Ectodermal cell (in vitro differentiated cells): ENCODE measurements at regions not wholly inside any gene's neighbourhood (a gene's known extent, or its start where the extent isn't known, plus 50 kb on each side); places are given as distances from the start of the nearest gene placed in this dataset.

Experiments
- H3K27ac ChIP-seq: 2 replicates; pipeline ENCODE4 v1.7.0; 2013; ENCODE audit warnings: mild to moderate bottlenecking, low read depth, low read length; ENCODE audit not compliant: insufficient read depth, poor library complexity, severe bottlenecking
- H3K27me3 ChIP-seq: 2 replicates; pipeline ENCODE4 v1.7.0; 2013; ENCODE audit warnings: mild to moderate bottlenecking, low read length; ENCODE audit not compliant: insufficient read depth, control insufficient read depth, poor library complexity, severe bottlenecking
- H3K36me3 ChIP-seq: one replicate; pipeline ENCODE4 v1.7.0; 2013; ENCODE audit warnings: low read length; ENCODE audit not compliant: control insufficient read depth, insufficient read depth
- H3K4me1 ChIP-seq: one replicate; pipeline ENCODE4 v1.7.0; 2013; ENCODE audit warnings: low read length; ENCODE audit not compliant: control insufficient read depth, insufficient read depth
- H3K4me3 ChIP-seq: 2 replicates; pipeline ENCODE4 v1.7.0; 2013; ENCODE audit warnings: low read depth, low read length, control low read depth; ENCODE audit not compliant: insufficient read depth
- H3K9me3 ChIP-seq: 2 replicates; pipeline ENCODE4 v1.7.0; 2013; ENCODE audit warnings: mild to moderate bottlenecking, low read length, moderate library complexity; ENCODE audit not compliant: control insufficient read depth
- WGBS, 2 experiments: methylation state at CpG; one replicate each; pipeline ENCODE4 v1.1.7; 2013; ENCODE audit warnings: missing lambda C conversion rate in 2 of 2; 5-methylcytosine and 5-hydroxymethylcytosine counted together

- 84 to 87% methylated on average over 11 to 14 of the region's 14 CpGs for WGBS, 2 experiments
- no peak overlapping the region for H3K4me3 ChIP-seq
- H3K36me3 ChIP-seq: no peaks in the 10 kb centered on the region
- no peaks in the 10 kb centered on the region for H3K27me3 ChIP-seq
- H3K9me3 ChIP-seq: no peaks in the 10 kb centered on the region
- H3K4me1 ChIP-seq: peaks cover 6% of the 10 kb centered on the region
- H3K27ac ChIP-seq: no peak overlapping the region
Measured at GRCh38 chr12:111224186-111225066, 144.5 kb downstream of the PHETA1 start.

GRCh38 chr12:111222523-111222922 is 146.4 kb downstream of the PHETA1 start:
- Histone ChIP-seq H3K36me3 (no peaks in the 10 kb centered on the region), H3K4me3 (no peak overlapping the region), H3K9me3 (no peaks in the 10 kb centered on the region), H3K27ac (no peak overlapping the region), H3K4me1 (peaks cover 6% of the 10 kb centered on the region), H3K27me3 (no peaks in the 10 kb centered on the region)
- 90 to 96% methylated on average over 4 of the region's 4 CpGs for WGBS, 2 experiments

GRCh38 chr12:111222027-111222414 is 146.9 kb downstream of the PHETA1 start:
- Histone ChIP-seq H3K9me3 (no peaks in the 10 kb centered on the region), H3K27ac (no peak overlapping the region), H3K27me3 (no peaks in the 10 kb centered on the region), H3K4me3 (no peak overlapping the region), H3K36me3 (no peaks in the 10 kb centered on the region), H3K4me1 (peaks cover 6% of the 10 kb centered on the region)
- 84% methylated on average over 4 of the region's 6 CpGs for WGBS, 2 experiments

- H3K27me3 ChIP-seq: no peaks in the 10 kb centered on the region
- peaks cover 6% of the 10 kb centered on the region for H3K4me1 ChIP-seq
- WGBS, 2 experiments: 80 to 83% methylated on average over 14 of the region's 14 CpGs
- H3K9me3 ChIP-seq: no peaks in the 10 kb centered on the region
- H3K36me3 ChIP-seq: no peaks in the 10 kb centered on the region
- no peak overlapping the region for H3K4me3 ChIP-seq
- no peak overlapping the region for H3K27ac ChIP-seq
Measured at GRCh38 chr12:111221062-111222026, 147.6 kb downstream of the PHETA1 start.

GRCh38 chr12:111220363-111220762 is 148.5 kb downstream of the PHETA1 start:
- no peaks in the 10 kb centered on the region for H3K36me3 ChIP-seq
- no peaks in the 10 kb centered on the region for H3K27me3 ChIP-seq
- H3K27ac ChIP-seq: no peak overlapping the region
- peaks cover 6% of the 10 kb centered on the region for H3K4me1 ChIP-seq
- H3K4me3 ChIP-seq: no peak overlapping the region
- WGBS, 2 experiments: 93 to 100% methylated on average over 1 of the region's 1 CpG
- no peaks in the 10 kb centered on the region for H3K9me3 ChIP-seq

GRCh38 chr12:111219440-111219839 is 149.5 kb downstream of the PHETA1 start:
- Histone ChIP-seq H3K4me1 (peaks cover 6% of the 10 kb centered on the region), H3K27me3 (no peaks in the 10 kb centered on the region), H3K27ac (no peak overlapping the region), H3K36me3 (no peaks in the 10 kb centered on the region), H3K9me3 (no peaks in the 10 kb centered on the region), H3K4me3 (no peak overlapping the region)
- WGBS, 2 experiments: 84 to 96% methylated on average over 2 of the region's 2 CpGs

GRCh38 chr12:111218499-111218898 is 150.4 kb downstream of the PHETA1 start:
- Histone ChIP-seq H3K9me3 (no peaks in the 10 kb centered on the region), H3K27ac (no peak overlapping the region), H3K4me1 (peaks cover 6% of the 10 kb centered on the region), H3K36me3 (no peaks in the 10 kb centered on the region), H3K27me3 (no peaks in the 10 kb centered on the region), H3K4me3 (no peak overlapping the region)
- WGBS, 2 experiments: 89 to 90% methylated on average over 6 of the region's 6 CpGs

GRCh38 chr12:111216387-111217159 is 152.3 kb downstream of the PHETA1 start:
- Histone ChIP-seq H3K9me3 (no peaks in the 10 kb centered on the region), H3K4me3 (no peak overlapping the region), H3K36me3 (no peaks in the 10 kb centered on the region), H3K27ac (no peak overlapping the region), H3K27me3 (no peaks in the 10 kb centered on the region), H3K4me1 (no peaks in the 10 kb centered on the region)
- 90 to 94% methylated on average over 13 of the region's 13 CpGs for WGBS, 2 experiments

GRCh38 chr12:111215881-111216280 is 153.0 kb downstream of the PHETA1 start:
- no peak overlapping the region for H3K27ac ChIP-seq
- no peaks in the 10 kb centered on the region for H3K27me3 ChIP-seq
- H3K4me3 ChIP-seq: no peak overlapping the region
- WGBS, 2 experiments: 89 to 92% methylated on average over 12 of the region's 12 CpGs
- H3K9me3 ChIP-seq: no peaks in the 10 kb centered on the region
- H3K36me3 ChIP-seq: no peaks in the 10 kb centered on the region
- no peaks in the 10 kb centered on the region for H3K4me1 ChIP-seq
